ENCODE measurements at regions not wholly inside any gene's neighbourhood (a gene's known extent, or its start where the extent isn't known, plus 50 kb on each side); places are given as distances from the start of the nearest gene placed in this dataset.

DNA sequence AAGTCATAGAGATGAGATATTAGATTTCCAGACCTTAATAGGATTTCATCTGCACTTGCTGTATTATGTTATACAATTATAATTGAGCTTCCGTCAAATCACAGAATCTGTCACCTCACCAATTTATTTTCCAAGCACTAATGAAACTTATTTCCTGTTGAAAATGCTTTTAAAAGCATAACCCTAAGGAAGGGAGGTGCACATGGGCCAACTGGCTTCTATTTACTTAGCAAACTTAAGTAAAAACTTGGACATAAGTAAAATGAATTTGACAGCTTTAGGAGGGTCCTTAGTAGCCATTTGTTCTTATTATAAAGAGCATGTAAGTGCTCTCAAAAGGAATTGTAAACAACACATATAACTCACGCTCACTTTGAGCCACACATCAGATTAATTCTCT, 462.2 kb upstream of the TMPO start:
- Histone ChIP-seq H3K36me3 (ENCODE audit: control insufficient read depth, insufficient read depth, low read length) (no peaks in the 10 kb centered on the region), H3K9ac (ENCODE audit: insufficient read depth in 1 of 2, low read depth in 2 of 2, low read length in 2 of 2) (no peak overlapping the region), H3K4me2 (ENCODE audit: insufficient read depth, low read length) (no peak overlapping the region), H3K27ac (ENCODE audit: extremely low read depth, low read depth, low read length) (no peak overlapping the region), H3K27me3 (ENCODE audit: control insufficient read depth in 2 of 2, insufficient read depth in 2 of 2, low read length in 2 of 2) (no peaks in the 10 kb centered on the region), H3K9me3 (replicated peaks; ENCODE audit: control insufficient read depth, insufficient read depth, low read depth, low read length) (no peaks in the 10 kb centered on the region), H3K4me3 (no peak overlapping the region), H3K9me1 (ENCODE audit: control insufficient read depth, insufficient read depth, low read length) (no peaks in the 10 kb centered on the region), H4K20me1 (replicated peaks; ENCODE audit: control insufficient read depth, insufficient read depth, low read length) (no peaks in the 10 kb centered on the region), H3K79me2 (ENCODE audit: control insufficient read depth, insufficient read depth, low read length) (no peaks in the 10 kb centered on the region), H2AFZ (ENCODE audit: low read depth, low read length) (no peak overlapping the region), H3K4me1 (replicated peaks in 1 of 2; ENCODE audit: control insufficient read depth in 2 of 2, insufficient read depth in 2 of 2, low read length in 2 of 2) (no peaks in the 10 kb centered on the region)
- ATAC-seq: no peak
- intact Hi-C loops (cut with micrococcal nuclease) (no loop called here), in situ Hi-C loops (cut with MboI) (no loop called here)
- TF ChIP-seq ZNF217 (CRISPR knock-in tag; IDR thresholded peaks at IDR 0.05): no peak
- no peak for TF ChIP-seq RBM34 (IDR thresholded peaks at IDR 0.05; ENCODE audit: borderline replicate concordance, insufficient read depth, low read length)
- TF ChIP-seq, protein P1, sequence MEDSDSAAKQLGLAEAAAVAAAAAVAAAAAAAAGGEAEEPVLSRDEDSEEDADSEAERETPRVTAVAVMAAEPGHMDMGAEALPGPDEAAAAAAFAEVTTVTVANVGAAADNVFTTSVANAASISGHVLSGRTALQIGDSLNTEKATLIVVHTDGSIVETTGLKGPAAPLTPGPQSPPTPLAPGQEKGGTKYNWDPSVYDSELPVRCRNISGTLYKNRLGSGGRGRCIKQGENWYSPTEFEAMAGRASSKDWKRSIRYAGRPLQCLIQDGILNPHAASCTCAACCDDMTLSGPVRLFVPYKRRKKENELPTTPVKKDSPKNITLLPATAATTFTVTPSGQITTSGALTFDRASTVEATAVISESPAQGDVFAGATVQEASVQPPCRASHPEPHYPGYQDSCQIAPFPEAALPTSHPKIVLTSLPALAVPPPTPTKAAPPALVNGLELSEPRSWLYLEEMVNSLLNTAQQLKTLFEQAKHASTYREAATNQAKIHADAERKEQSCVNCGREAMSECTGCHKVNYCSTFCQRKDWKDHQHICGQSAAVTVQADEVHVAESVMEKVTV (CRISPR knock-in tag; IDR thresholded peaks at IDR 0.05): no peak
- no peak for TF ChIP-seq POLR2H (tag; IDR thresholded peaks at IDR 0.05; ENCODE audit: low read depth)
- no peak for TF ChIP-seq ZNF699 (CRISPR knock-in tag; IDR thresholded peaks at IDR 0.05; ENCODE audit: insufficient replicate concordance)
- no peak for TF ChIP-seq ZNF695 (CRISPR knock-in tag; IDR thresholded peaks at IDR 0.05)
- TF ChIP-seq CCNT2 (IDR thresholded peaks at IDR 0.05; ENCODE audit: borderline replicate concordance, extremely low read depth, insufficient read length, low read depth, low read length): no peak
- no peak for TF ChIP-seq NEUROD1 (IDR thresholded peaks at IDR 0.05; ENCODE audit: borderline replicate concordance, low read depth, low read length, partially characterized antibody)
- no peak for TF ChIP-seq GABPA (tag; conservative IDR thresholded peaks at IDR 0.05; ENCODE audit: low read depth)
- TF ChIP-seq, protein P2, sequence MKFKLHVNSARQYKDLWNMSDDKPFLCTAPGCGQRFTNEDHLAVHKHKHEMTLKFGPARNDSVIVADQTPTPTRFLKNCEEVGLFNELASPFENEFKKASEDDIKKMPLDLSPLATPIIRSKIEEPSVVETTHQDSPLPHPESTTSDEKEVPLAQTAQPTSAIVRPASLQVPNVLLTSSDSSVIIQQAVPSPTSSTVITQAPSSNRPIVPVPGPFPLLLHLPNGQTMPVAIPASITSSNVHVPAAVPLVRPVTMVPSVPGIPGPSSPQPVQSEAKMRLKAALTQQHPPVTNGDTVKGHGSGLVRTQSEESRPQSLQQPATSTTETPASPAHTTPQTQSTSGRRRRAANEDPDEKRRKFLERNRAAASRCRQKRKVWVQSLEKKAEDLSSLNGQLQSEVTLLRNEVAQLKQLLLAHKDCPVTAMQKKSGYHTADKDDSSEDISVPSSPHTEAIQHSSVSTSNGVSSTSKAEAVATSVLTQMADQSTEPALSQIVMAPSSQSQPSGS (CRISPR knock-in tag; IDR thresholded peaks at IDR 0.05): no peak
- no peak for TF ChIP-seq TAF9B (IDR thresholded peaks at IDR 0.05; ENCODE audit: partially characterized antibody)
- BruUV-seq (replicated peaks): no TSS peak
- 0% methylated on average over 2 of the region's 2 CpGs for WGBS (ENCODE audit: insufficient coverage, low coverage, missing lambda C conversion rate)
- no peak for FAIRE-seq
- ChIA-PET CTCF (ENCODE audit: low intra/inter-chr PET ratio) (no interaction called here), POLR2A (no interaction called here)
- DNase-seq (ENCODE audit: extremely low read depth in 1 of 4, low spot score in 3 of 4): no peak

All from K562 (cell line).